Superior temporal gyrus (tissue), 1 donor: ENCODE measurements at regions not wholly inside any gene's neighbourhood (a gene's known extent, or its start where the extent isn't known, plus 50 kb on each side); places are given as distances from the start of the nearest gene placed in this dataset.

Experiments used
- DNase-seq: peaks from one replicate; pipeline ENCODE4 v3.0.0-alpha.2; 2016; ENCODE audit errors: extremely low spot score

DNA sequence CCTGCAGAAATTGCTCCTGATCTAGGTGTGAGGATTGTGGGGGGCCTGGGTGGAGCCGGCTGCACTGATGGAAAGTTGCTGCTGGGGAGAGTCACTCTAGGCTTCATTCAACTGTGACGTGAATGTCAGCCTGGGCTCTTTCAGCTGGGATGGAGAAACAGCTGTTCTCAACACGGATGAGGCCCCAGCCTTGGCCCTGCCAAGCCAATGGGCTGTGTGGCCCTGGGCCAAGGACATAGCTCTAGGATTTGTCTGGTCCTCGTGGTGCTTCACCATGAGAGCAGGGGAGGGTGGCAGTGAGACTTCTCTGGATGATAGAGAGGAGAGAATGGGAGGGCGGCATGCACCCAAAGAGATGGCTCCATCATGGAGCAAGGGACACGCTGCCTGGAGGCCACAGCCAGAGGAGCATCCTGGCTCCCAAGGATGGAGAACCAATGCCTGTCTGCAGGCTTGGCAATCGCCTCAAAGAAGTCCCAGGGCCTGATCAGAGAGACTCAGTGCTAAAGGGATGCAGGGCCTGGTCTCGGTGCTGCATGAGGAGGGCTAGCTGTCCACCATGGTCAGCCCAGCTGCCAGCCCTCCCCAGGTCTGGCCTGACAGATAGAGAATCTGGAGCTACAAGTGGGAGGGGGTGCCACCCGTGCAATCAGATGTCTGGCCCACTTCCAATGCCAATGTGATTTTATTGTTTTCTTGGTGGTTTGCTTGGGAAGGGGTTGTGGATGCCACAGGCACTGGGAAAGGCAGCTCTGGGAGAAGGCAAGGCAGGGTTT is 141.0 kb downstream of the GADD45G start:
- DNase-seq, result no peak

DNA sequence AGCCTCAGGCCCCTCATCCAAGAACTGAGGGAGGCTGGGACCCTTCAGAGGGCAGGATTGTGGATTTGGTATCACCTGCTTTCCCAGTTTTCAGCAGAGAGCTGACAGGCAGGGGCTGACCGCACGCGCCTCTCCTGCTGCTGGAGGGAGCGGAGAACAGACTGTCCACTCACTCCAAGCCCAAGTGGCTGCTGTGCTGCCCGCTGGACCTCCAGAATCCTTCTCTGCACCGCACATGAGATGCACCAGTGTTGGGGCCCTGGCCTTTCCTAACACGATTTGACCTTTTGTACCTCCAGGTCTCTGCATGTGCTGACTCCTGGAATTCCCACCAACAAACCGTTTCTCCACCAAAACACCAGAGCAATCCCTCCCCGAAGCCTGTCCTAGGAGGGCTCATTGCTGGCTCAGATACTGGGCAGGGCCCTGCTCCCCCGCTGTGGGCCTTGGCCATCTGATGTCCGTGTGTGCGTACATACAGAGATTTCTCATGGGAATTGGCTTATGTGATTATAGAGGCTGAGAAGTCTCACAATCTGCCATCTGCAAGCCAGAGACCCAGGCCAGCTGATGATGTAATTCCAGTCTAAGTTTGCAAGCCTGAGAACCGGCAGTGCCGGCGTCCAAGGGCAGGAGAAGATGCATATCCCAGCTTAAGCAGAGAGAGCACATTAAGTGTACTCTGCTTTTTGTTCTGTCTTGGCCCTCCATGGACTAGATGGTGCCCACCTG is 141.7 kb downstream of the GADD45G start:
- DNase-seq, result no peak

DNA sequence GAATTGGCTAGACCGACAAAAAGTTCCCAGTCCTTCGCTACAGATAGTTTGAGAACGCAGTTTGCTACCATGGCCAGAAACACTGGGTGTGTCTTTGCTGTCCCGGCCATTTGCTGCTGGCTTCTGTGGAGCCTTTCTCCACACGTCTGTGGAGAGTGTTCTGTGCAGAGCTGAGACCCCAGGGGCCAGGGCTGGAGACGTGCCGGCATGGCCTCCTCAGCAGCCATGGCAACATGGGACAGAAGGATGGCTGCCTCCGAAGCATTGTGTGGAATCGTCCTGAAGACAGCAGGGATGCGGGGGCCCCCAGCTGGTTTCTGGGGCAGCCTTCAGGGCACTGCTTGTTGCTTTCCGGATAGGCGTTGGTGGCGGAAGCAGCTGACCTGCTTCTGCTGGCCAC is 142.8 kb downstream of the GADD45G start:
- no peak for DNase-seq

DNA sequence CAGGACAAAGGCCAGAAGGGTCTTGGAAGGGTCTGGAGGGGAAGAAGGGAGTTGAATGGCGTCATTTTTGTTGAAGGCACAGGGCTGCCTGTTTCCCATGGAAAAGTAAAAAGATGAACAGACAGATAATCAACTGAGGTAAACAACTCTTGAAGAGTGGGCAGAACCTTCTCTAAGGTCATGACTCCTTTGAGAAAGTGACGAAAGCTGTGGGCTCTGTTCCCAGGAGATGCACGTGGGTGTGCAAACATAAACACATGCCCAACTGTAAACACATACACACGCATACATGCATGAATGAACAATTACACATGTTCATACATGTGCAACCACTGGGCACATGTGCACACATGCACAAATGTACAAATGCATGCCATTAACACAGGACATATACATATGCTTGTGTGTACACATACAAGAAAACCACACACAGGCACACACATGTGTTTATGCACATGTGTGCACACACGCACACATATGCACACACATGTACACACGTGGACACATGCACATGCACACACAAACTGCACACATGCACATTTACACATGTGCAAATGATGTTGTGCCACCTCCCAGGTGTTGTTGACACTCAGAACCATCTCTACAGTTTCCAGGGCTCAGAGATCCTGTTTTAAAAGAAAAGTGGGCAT is 143.3 kb downstream of the GADD45G start:
- DNase-seq, result no peak

DNA sequence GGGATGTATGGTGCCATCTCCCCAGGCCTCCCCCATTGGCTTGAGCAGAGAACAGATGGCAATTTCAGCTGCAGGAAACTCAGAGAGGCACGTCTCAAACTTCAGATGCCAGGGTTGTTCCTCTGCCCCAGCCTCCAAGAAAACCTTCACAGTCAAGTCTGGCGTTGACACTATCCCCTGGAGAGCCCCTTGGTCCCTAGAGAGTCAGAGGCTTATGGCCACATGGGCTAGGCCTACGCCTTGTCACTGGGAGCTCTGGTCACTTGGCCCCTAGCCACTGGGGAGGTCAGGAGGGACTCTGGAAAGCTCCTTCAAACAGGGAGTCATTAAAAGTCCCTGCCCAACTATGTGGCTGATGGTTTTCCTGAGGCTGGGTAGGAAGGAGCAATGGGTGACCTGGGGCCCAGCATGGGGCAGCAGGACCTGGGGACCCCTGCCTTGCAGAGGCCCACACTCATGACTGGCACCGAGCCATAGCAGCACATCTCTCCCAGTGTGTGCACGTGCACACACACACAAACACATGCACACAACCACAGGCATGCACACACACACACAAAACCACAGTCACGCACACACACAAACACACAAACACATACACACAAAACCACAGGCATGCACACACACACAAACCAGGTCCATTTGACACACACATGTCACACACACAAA is 144.2 kb downstream of the GADD45G start:
- DNase-seq, result no peak

DNA sequence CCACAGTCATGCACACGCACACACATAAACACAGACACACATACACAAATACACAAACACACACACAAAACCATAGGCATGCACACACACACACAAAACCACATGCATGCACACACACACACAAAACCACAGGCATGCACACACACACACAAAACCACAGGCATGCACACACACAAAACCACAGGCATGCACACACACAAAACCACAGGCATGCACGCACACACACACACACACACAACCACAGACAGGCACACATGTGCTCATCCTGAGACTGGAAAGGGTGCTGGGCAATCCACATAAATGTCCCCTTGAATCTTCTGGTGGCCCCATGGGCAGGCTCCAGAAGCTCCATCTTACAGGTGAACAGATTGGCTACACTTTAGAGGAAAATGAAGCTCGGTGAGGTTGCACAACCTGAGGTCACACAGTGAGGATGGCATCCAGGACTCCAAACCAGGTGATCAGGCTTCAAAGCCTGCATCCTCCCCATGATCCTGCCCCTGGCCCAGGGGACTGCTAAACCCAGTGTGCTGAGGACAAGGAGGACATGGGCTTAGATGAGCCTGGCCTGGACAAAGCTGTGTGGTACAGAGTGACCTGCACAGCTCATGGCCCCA is 144.8 kb downstream of the GADD45G start:
- no peak for DNase-seq

DNA sequence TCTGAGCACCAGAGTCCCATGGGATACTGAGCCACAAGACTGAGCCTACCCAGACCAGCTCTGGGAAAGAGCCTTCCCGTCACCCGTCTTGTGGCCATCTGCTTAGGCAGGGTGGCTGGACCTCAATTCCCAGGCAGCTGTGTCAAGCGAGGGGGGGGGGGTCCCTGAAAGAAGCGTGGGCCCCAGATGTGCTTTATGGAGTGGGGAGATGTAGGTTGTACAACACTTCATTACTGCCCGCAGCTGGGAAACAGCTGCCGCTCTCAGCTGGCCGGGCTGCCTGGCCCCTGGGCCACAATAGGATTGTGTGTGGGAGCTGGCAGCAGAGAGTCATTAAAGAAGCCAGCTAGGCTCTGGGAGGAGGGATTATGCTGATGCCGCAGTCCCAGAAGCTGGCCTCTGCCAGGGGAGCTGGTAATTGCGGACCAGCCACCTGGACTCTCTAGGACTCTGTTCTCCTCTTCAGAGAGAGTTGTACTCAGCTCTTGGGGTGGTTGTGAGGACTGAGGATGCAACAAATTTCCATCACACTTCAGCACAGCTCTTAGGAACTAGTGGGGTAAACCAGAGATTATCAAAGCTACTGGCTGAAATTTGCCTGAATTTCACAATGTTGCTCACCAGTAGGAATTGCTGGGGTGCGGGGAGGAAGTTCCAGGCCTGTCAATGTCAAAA is 145.4 kb downstream of the GADD45G start:
- peak; percentile 37 for DNase-seq

DNA sequence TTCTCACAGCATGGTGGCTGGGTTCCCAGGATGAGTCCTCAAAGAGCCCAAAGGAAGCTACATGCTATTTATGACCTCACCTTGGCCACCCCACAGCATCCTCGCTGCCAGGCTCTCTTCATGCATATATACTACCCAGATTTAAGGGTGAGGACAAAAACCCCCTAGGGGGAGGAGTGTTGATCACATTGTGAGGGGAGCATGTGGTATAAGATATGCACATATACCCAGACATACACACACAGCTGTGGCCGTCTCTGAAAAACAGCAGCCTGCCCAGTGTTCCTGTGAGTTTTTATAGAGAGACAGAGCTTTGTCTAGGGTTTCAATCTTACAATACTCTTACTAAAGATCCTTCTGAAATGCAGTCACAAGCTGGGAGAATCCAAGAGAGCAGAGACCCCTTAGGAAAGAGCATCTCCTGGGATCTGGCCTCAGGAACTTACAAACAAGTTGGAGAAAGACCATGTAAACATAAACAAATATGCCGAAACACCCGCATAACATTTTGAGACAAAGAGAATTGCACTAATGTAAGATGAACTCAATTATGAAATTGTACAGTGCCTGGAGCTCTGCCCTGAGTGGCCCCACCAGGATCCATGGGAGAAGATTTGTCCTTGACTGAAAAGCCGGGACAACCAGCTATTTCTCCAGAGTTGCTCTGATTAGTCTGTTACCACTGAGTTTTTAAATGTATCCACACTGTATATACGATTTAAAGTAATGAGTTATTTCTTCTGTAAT is 146.4 kb downstream of the GADD45G start:
- no peak for DNase-seq

DNA sequence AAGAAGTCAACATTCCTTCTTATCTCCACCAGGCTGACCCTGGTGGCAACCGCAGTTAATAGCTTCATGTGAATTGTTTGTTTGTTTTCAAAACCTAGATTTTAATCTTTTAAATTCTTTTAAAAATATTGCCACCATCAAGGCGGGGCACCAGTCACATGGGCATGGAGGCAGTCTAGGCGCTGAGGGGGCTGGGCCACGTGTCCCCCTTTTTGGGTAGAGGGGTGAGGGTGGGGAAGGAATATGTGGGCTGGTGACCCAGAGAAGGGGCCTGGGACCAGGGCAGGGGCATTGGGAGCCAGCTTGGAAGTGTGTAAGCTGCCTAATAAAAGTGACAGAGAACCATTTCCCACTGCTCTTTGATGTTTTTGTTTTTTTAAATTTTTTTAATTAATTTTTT is 147.3 kb downstream of the GADD45G start:
- DNase-seq, result no peak

DNA sequence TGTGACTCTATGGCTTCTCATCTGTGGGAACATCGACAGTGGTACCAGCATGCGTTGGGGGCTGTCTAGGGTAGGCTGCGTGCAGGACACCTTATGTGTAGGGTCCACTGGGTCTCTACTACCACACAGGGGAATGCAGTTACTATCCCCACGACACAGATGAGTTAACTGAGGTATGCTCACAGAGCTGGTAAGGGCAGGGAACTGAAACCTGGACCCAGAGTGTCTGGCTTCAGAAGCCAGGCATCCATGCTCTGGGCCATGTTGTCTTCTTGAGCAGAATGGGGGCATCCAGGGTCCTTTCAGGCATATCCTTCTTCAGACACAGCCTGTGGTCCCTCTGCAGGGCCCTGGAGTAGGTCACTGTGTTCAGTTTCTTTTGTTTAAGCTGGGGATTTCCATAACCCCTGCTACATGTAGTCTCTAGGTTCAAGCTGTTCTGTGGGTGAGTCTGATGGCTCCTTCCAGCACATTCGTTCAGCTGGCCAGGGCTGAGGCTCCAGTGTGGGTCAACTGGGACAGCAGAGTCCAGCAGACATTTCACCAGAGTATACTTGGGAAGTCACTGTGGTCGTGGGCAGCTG is 148.8 kb downstream of the GADD45G start:
- DNase-seq, result no peak

DNA sequence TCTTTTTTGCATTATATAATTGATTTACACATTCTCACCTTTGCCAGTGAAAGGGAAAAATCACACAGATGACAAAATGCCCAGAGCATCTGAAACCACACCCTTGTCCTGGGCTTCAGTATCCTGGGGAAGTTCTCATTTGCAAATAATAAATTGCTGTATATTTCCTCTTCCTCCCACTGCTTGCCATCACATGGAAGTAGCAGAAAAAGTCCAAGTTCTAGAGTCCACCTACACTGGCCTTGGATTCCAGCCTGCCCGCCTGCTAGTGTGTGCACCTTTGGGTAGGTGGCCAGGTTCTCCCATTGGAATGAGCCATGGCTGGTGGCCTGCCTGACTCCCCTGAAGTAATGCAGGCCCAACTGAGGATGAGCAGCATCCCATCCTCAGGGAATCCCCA is 149.4 kb downstream of the GADD45G start:
- DNase-seq, result no peak

DNA sequence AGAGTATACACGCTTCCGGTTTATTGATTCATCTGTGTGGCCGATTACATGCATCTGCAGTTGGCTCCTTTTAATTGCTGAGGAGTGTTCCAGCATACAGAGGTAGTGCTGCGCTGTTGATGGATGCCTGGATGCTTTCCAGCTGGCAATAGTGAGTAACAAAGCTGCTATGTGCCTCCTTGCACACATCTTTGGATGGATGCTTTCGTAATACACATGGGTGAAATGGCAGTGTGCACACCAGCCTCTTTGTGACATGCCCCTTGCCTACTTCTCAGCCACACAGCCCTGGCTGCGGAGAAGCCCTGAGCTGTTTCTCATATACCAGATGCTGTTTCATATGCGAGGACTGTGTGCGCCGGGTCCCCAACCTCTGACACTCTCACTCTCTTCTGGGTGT is 151.0 kb downstream of the GADD45G start:
- DNase-seq, result no peak

DNA sequence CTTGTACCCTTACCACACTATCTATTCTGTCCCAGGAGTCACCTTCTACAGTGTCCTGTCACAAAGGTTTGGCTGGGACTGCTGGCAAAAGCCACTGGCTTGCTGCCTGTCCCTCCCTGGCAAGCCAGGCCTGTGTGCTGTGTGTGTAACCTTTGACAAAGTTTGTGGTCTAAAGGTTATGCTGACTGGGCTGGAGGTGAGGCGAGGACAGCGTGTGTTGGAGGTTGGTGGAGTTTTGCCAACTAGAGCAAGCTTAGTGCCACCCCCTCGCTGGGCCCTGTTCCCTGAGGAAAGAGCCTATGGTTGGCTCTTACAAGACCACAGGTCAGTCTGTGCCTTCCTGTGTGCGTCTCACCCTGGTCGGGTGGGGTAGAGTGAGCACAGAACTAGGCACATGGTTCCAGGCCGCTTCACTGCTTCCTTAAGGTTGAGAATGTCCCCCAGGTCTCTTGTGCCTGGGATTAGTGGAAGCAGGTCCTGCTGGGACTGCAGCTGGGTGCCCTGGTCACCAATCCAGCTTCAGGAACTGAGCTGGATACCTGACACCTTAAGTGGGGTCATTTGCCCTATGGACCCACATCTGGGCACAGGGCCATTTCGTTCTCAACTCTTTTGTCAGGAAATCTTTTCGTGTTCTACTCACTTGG is 152.2 kb downstream of the GADD45G start:
- DNase-seq, result no peak

DNA sequence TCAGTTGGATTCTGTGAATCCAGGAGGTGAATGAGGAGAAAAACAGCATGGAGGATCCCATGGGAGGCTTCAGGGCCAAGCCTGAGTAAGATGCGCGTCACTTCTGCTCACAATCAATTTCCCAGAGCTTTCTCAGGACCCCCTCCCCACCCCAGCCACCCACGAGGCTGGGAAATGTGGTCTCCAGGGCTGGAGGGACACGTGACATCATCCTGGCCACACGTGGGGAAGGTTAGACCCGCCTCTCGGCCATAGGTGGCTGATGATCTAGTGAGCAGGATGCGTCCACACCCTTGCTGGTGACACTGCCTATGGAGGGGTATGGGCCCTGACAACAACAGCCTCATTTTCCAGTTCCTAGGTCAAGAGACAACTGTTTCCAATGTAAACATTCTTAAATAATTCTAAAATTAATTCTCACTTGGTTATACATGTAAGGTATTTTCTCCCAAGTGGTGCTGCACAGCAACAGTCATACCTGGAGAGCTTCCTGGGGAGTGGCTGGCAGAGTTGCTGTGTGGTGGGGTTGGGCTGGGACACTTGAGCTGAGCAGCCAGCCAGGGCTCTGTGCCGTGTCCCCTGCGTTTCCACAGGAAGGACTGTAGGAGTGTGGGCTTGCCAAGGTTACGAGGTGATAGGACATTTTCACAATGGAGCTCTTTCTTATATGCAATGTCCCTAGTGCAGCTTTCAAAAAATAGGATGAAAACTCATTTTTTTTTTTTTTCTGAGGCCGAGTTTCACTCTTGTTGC is 153.1 kb downstream of the GADD45G start:
- no peak for DNase-seq

DNA sequence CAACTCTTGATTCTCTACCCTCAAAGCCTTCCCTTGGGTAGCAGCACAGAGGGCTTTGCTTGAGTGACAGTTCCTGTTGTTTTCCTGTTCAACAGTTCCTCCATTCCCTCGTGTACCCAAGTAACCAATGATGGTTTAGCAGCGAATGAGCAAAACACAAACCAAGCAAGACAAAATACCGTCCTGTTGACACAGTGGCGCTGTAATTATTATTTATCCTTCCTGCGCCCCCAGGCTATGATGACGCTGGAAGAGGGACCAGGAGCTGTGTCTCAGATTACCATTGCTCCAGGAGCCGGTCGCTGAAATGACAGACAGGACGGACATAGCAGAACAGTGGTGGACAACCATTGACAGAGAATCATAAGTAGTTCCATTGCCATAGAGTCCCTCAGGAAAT is 154.8 kb downstream of the GADD45G start:
- DNase-seq, result no peak

DNA sequence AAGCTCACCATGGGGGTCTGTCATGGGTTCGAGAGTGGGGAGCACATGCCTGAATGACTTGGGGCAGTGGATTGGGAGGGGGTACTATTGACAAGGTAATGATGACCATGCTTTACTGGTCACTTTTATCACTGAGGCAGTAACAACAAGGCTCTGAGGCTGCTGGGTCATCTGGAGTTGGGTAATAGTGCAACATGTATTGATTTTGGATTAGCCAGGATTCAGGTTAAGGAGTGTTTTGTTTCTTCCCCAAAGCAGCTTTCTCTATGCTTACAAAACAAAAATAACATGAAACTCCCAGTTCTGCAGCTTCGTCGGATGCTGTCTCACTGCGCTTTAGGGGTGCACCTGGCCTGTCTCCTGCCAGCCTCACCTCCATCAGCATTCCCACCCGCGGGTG is 155.3 kb downstream of the GADD45G start:
- DNase-seq, result no peak

DNA sequence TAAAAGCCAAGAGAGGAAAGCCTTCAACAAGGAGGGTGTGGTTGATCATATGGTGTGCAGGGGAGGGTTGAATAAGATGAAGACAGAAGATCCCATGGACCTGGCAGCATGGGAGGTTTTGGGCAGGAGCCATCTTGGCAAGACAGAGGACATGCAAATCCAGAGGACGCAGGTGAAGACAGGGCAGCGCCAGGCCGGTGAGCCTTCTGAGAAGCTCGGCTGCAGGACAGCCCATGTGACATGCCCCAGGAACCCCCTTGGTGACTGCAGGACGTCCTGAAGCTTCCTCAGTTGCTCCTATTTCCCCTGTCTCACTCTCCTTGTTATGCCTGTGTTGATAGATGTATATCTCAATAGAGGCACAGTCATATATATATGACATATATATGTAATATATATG is 159.4 kb downstream of the GADD45G start:
- no peak for DNase-seq

DNA sequence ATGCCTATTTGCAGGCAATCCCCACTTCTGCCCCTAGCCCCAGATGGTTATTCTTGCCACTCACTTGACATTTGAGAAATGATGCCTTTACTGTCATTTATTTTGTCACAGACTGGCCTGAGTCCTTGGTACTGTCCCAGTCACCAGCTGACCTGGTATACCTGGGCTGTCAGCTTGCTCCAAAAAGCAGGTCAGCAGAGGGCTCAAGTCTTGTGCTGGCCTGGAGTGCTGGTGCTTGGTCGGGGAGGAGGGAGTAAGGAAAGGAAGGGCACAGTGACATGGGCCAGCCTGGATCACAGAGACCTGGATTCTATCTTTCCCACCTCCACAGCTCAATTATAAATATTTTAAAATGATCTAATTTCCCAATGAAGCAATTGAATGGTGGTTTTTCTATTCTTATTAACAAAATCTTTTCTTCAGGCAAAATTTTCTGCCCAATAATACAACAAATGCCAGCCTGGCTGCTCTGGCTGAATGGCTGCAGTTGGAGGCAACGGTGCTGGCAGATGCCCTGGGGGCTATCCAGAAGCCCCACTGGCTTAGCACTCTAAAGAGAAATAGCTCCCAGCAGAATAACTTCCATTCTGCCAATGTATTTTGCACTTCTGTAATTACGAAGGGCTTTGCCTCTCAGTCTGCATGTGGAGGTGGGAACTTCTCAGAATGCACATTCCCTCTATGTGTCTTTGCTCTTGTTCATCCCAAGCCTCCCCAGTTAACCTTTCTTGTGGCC is 160.6 kb downstream of the GADD45G start:
- DNase-seq, result no peak
